DOHH2 (cell line): ENCODE measurements at regions not wholly inside any gene's neighbourhood (a gene's known extent, or its start where the extent isn't known, plus 50 kb on each side); places are given as distances from the start of the nearest gene placed in this dataset.

Source experiments
- H3F3A ChIP-seq: fragments of 200-600 bp; sonication (generic), shearing (Covaris generic); 2 replicates; pipeline ENCODE4 v1.6.0; 2016; ENCODE audit warnings: antibody characterized with exemption, mild to moderate bottlenecking; ENCODE audit not compliant: control insufficient read depth, insufficient read depth
- H3K27ac ChIP-seq: fragments of 200-600 bp; sonication (generic); 2 replicates; pipeline ENCODE4 v1.5.1; 2014; ENCODE audit warnings: low read depth, mild to moderate bottlenecking, low read length, moderate library complexity
- H3K27me3 ChIP-seq: fragments of 200-600 bp; sonication (generic); 2 replicates; pipeline ENCODE4 v1.6.1; 2014; ENCODE audit warnings: mild to moderate bottlenecking, low read length, mixed read lengths; ENCODE audit not compliant: control insufficient read depth
- H3K36me3 ChIP-seq: fragments of 200-600 bp; sonication (generic); 2 replicates; pipeline ENCODE4 v1.6.1; 2014; ENCODE audit warnings: mild to moderate bottlenecking, low read length, moderate library complexity, mixed read lengths; ENCODE audit not compliant: control insufficient read depth
- H3K4me1 ChIP-seq: fragments of 200-600 bp; sonication (generic); 2 replicates; pipeline ENCODE4 v1.6.1; 2014; ENCODE audit warnings: mild to moderate bottlenecking, low read length, mixed read lengths; ENCODE audit not compliant: control insufficient read depth
- H3K4me2 ChIP-seq: fragments of 200-600 bp; sonication (generic); 2 replicates; pipeline ENCODE4 v1.6.0; 2014; ENCODE audit warnings: mild to moderate bottlenecking, low read length, moderate library complexity
- H3K4me3 ChIP-seq: fragments of 200-600 bp; sonication (generic); 2 replicates; pipeline ENCODE4 v1.5.1; 2014; ENCODE audit warnings: mild to moderate bottlenecking, low read length, mixed read lengths
- H3K79me2 ChIP-seq: fragments of 200-600 bp; sonication (generic); 2 replicates; pipeline ENCODE4 v1.6.1; 2014; ENCODE audit warnings: mild to moderate bottlenecking, low read length, mixed read lengths; ENCODE audit not compliant: control insufficient read depth
- H3K9me2 ChIP-seq: fragments of 200-600 bp; sonication (generic); replicated peaks from 2 replicates; pipeline ENCODE4 v1.6.1; 2014; ENCODE audit warnings: mild to moderate bottlenecking, low read length, mixed read lengths; ENCODE audit not compliant: control insufficient read depth
- H3K9me3 ChIP-seq: fragments of 200-600 bp; sonication (generic); 2 replicates; pipeline ENCODE4 v1.6.1; 2014; ENCODE audit warnings: antibody characterized with exemption, low read length, mixed read lengths; ENCODE audit not compliant: control insufficient read depth, insufficient read depth
- H4K20me1 ChIP-seq: fragments of 200-600 bp; sonication (generic); 2 replicates; pipeline ENCODE4 v1.6.0; 2014; ENCODE audit warnings: low read depth, mild to moderate bottlenecking, antibody characterized with exemption, low read length, moderate library complexity; ENCODE audit not compliant: control insufficient read depth, insufficient read depth
- CTCF ChIP-seq: fragments of 200-600 bp; sonication (generic); IDR thresholded peaks from one replicate; pipeline ENCODE4 v1.5.1; 2014; ENCODE audit warnings: antibody characterized with exemption, mild to moderate bottlenecking, low read depth, low read length; ENCODE audit not compliant: poor library complexity, severe bottlenecking
- EZH2phosphoT487 ChIP-seq: fragments of 200-600 bp; sonication (generic); IDR thresholded peaks from 2 replicates; pipeline ENCODE4 v1.6.1; 2017; ENCODE audit warnings: borderline replicate concordance, mild to moderate bottlenecking, antibody characterized with exemption, low read length, moderate library complexity, mixed read lengths

DNA sequence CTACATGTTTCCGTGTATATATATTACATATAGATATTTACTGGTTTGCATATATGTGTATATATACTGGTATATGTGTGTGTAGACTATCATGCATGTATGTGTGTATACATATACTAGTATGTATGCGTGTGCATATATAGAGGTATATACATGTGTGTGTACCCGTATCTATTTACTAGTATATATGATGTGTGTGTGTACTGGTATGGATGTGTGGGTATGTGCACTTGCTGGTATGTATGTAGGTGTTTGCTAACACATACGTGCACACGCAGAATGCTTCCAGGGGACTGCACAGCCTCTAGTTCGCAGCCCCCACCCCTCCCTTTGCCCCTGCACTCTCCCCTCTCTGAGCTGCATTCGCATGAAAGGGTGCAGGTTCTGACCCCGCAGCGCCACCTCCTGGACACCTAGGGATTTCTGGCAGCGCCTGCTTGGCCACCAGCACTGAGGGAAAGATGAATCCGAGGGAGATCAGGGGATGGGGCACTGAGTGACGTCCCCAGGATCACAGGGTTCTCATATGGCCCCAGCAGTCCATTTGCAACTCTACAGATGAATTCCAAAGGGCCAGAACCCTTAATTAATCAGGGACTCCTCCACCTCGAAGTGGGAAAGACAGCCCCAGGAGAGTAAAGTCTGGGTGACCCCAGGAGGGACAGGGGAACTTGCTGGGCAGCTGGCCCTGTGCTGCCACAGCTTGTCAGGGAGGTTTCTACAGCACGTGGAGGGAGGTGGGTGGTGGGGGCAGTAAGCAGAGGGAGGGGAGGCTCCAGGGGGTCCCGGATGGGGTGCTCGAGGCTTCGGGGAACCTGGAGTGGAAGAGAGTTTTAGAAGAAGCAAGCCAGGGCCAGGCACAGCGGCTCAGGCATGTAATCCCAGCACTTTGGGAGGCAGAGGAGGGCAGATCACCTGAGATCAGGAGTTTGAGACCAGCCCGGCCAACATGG is 66.8 kb upstream of the ASAP2 start:
- Histone ChIP-seq H3K9me3 (no peaks in the 10 kb centered on the region), H3K27me3 (peaks cover 12% of the 10 kb centered on the region), H3K27ac (no peak overlapping the region), H4K20me1 (no peaks in the 10 kb centered on the region), H3F3A (no peaks in the 10 kb centered on the region), H3K9me2 (no peaks in the 10 kb centered on the region), H3K36me3 (no peaks in the 10 kb centered on the region), H3K4me1 (peaks cover 11% of the 10 kb centered on the region), H3K79me2 (no peaks in the 10 kb centered on the region), H3K4me2 (no peak overlapping the region), H3K4me3 (no peak overlapping the region)
- no peak for TF ChIP-seq EZH2phosphoT487
- peak; percentile 95 for TF ChIP-seq CTCF

- H4K20me1 ChIP-seq = no peaks in the 10 kb centered on the region
- H3K4me3 ChIP-seq = no peak overlapping the region
- no peaks in the 10 kb centered on the region for H3K79me2 ChIP-seq
- no peak overlapping the region; the same call in 1 of the 2 replicates for H3K4me2 ChIP-seq
- H3K27me3 ChIP-seq = no peaks in the 10 kb centered on the region
- H3K4me1 ChIP-seq = peaks cover 5% of the 10 kb centered on the region
- H3K9me2 ChIP-seq = no peaks in the 10 kb centered on the region
- H3K9me3 ChIP-seq = peaks cover 3% of the 10 kb centered on the region; the same call in 1 of the 2 replicates
- H3K36me3 ChIP-seq = no peaks in the 10 kb centered on the region
- no peak overlapping the region for H3K27ac ChIP-seq
- no peak for TF ChIP-seq EZH2phosphoT487
- TF ChIP-seq CTCF = no peak
- H3F3A ChIP-seq = no peaks in the 10 kb centered on the region
These were observed 69.0 kb upstream of the ASAP2 start for GRCh38 chr2:9137379-9138150.

- H3F3A ChIP-seq = no peaks in the 10 kb centered on the region
- H3K4me3 ChIP-seq = no peak overlapping the region
- no peaks in the 10 kb centered on the region for H4K20me1 ChIP-seq
- H3K79me2 ChIP-seq = no peaks in the 10 kb centered on the region
- no peak overlapping the region for H3K27ac ChIP-seq
- TF ChIP-seq CTCF (no peak), EZH2phosphoT487 (no peak)
- H3K9me3 ChIP-seq = peaks cover 3% of the 10 kb centered on the region; the same call in 1 of the 2 replicates
- H3K4me1 ChIP-seq = peaks cover 3% of the 10 kb centered on the region; the same call in 1 of the 2 replicates
- no peak overlapping the region for H3K4me2 ChIP-seq
- H3K9me2 ChIP-seq = no peaks in the 10 kb centered on the region
- H3K27me3 ChIP-seq = no peaks in the 10 kb centered on the region
- H3K36me3 ChIP-seq = no peaks in the 10 kb centered on the region
These were observed 70.6 kb upstream of the ASAP2 start for GRCh38 chr2:9135822-9136558.
